Kidney (tissue), 13 donors: ENCODE measurements at regions not wholly inside any gene's neighbourhood (a gene's known extent, or its start where the extent isn't known, plus 50 kb on each side); places are given as distances from the start of the nearest gene placed in this dataset.

Experiments used
- DNase-seq, 5 donors: peaks; one replicate each; pipeline ENCODE4 v3.0.0-alpha.2; 2013 to 2020
- FAIRE-seq: peaks from 2 replicates; lab custom pipeline; 2012; peaks lifted over from hg19 to GRCh38; lab: Jason Lieb, UNC
- H3K27ac ChIP-seq, 2 donors: one replicate each; pipeline ENCODE4 v1.7.0; 2013; ENCODE audit warnings: low read depth in 2 of 2, low read length in 2 of 2, inconsistent platforms in 1 of 2
- H3K27me3 ChIP-seq: one replicate; pipeline ENCODE4 v1.7.1; 2013; ENCODE audit warnings: low read length, inconsistent platforms; ENCODE audit not compliant: control insufficient read depth, insufficient read depth
- H3K36me3 ChIP-seq, 3 donors: one replicate each; pipeline versions ENCODE4 v1.7.0 to v1.7.1; 2013; ENCODE audit warnings: low read length in 3 of 3, control low read depth in 1 of 3, inconsistent platforms in 1 of 3; ENCODE audit not compliant: insufficient read depth in 3 of 3, control insufficient read depth in 2 of 3
- H3K4me1 ChIP-seq, 3 donors: one replicate each; pipeline versions ENCODE4 v1.7.0 to v1.7.1; 2013; ENCODE audit warnings: low read length in 3 of 3, inconsistent platforms in 1 of 3, low read depth in 1 of 3; ENCODE audit not compliant: control insufficient read depth in 2 of 3, insufficient read depth in 2 of 3
- H3K4me3 ChIP-seq, 3 donors: one replicate each; pipeline versions ENCODE4 v1.7.0 to v1.8.1; 2013; ENCODE audit warnings: low read length in 3 of 3, control low read depth in 1 of 3, inconsistent platforms in 1 of 3
- H3K9ac ChIP-seq, 3 donors: one replicate each; pipeline versions ENCODE4 v1.7.0 to v1.7.1; 2013; ENCODE audit warnings: low read length in 3 of 3, control low read depth in 1 of 3, inconsistent platforms in 1 of 3
- H3K9me3 ChIP-seq, 3 donors: one replicate each; pipeline versions ENCODE4 v1.7.0 to v1.7.1; 2013; ENCODE audit warnings: low read length in 3 of 3, control low read depth in 1 of 3, inconsistent platforms in 1 of 3; ENCODE audit not compliant: control insufficient read depth in 2 of 3, insufficient read depth in 1 of 3
- CTCF ChIP-seq: IDR thresholded peaks from 3 replicates; pipeline ENCODE4 v1.5.1; 2012; ENCODE audit warnings: mild to moderate bottlenecking, moderate library complexity, borderline replicate concordance; ENCODE audit not compliant: insufficient read depth; ENCODE audit errors: extremely low read depth
- intact Hi-C: fragments of 100-400 bp; cut with DNase I; formaldehyde crosslinking; loops from one replicate; pipeline ENCODE4 v1.11.1; 2022
- donor health status: control.
- donor health status: control.
- donor health status: control.
- donor health status: control.
- donor health status: control.
- donor health status: DM: yes; HTN: yes; CAD: no.
- donor health status: Normal renal cell carcinoma (clear cell type).

GRCh38 chr13:74015137-74015536, 119.1 kb downstream of the KLF12 start:
- no peaks in the 10 kb centered on the region for H3K9me3 ChIP-seq
- intact Hi-C loops: no loop called here
- no peaks in the 10 kb centered on the region for H3K27me3 ChIP-seq
- H3K9ac ChIP-seq: no peak overlapping the region
- DNase-seq (no peak), FAIRE-seq (no peak)
- no peaks in the 10 kb centered on the region for H3K4me1 ChIP-seq
- no peak overlapping the region for H3K27ac ChIP-seq
- no peak for TF ChIP-seq CTCF
- H3K36me3 ChIP-seq: no peaks in the 10 kb centered on the region
- H3K4me3 ChIP-seq: no peak overlapping the region

DNA sequence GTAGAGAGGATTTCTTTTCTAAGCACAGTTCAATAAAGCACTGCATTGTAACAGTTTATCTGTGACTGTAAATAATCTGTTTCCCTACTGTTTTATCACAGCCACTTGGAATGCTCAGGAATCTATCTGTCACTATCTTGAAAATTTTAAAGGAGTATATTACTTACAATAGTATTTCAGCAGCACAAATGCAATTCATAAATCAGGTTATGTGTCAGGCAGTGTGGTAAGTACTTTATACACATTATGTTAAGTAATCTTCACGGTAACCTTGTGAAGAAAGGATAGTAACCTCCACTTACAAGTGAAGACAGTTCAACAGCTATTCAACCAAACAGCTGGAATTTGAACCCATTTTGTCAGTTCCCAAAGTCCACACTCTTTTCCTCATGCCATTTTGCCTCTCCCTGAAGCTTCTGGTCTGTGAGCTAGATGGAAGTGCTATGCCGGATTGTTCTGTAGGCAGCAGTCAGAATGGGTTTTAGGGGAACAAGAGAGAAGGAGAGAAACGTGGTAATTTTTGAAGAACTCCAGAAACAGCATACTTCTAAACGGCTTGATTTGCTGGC, 125.0 kb downstream of the KLF12 start:
- Histone ChIP-seq H3K4me3 (no peak overlapping the region), H3K9ac (no peak overlapping the region), H3K27ac (no peak overlapping the region), H3K4me1 (no peaks in the 10 kb centered on the region), H3K9me3 (no peaks in the 10 kb centered on the region), H3K36me3 (no peaks in the 10 kb centered on the region), H3K27me3 (no peaks in the 10 kb centered on the region)
- no peak for FAIRE-seq
- intact Hi-C loops: no loop called here
- TF ChIP-seq CTCF: no peak
- no peak for DNase-seq

GRCh38 chr13:74006666-74007065, 127.5 kb downstream of the KLF12 start:
- H3K36me3 ChIP-seq: no peaks in the 10 kb centered on the region
- FAIRE-seq: no peak
- TF ChIP-seq CTCF: no peak
- no peak overlapping the region for H3K9ac ChIP-seq
- no peaks in the 10 kb centered on the region for H3K9me3 ChIP-seq
- H3K4me3 ChIP-seq: no peak overlapping the region
- H3K4me1 ChIP-seq: no peaks in the 10 kb centered on the region
- H3K27me3 ChIP-seq: no peaks in the 10 kb centered on the region
- intact Hi-C loops: no loop called here
- H3K27ac ChIP-seq: no peak overlapping the region
- DNase-seq: no peak
